HEK293T (cell line): ENCODE measurements at regions not wholly inside any gene's neighbourhood (a gene's known extent, or its start where the extent isn't known, plus 50 kb on each side); places are given as distances from the start of the nearest gene placed in this dataset.

Experiments
- CTCF ChIA-PET: fragments of 350-600 bp; formaldehyde crosslinking; extraction: SDS; loops from one replicate; lab custom pipeline; 2021; ENCODE audit warnings: antibody characterized with exemption, inconsistent platforms; lab: Yijun Ruan, JAX
- POLR2A ChIA-PET: fragments of 350-600 bp; formaldehyde crosslinking; extraction: SDS; loops from one replicate; lab custom pipeline; 2020; ENCODE audit warnings: antibody characterized with exemption, inconsistent platforms; lab: Yijun Ruan, JAX
- DNase-seq: peaks from one replicate; pipeline ENCODE4 v3.0.0; 2012; ENCODE audit warnings: mixed read lengths; ENCODE audit errors: extremely low spot score
- ARNT ChIP-seq: fragments of 450-650 bp; IDR thresholded peaks from 2 replicates; pipeline ENCODE4 v1.6.1; 2017; ENCODE audit warnings: mild to moderate bottlenecking
- BHLHE40 ChIP-seq: fragments of 450-650 bp; IDR thresholded peaks from 2 replicates; pipeline ENCODE4 v1.6.1; 2016; ENCODE audit warnings: mild to moderate bottlenecking, moderate library complexity, borderline replicate concordance
- CTBP1 ChIP-seq: fragments of 450-650 bp; IDR thresholded peaks from 2 replicates; pipeline ENCODE4 v1.6.1; 2016; ENCODE audit warnings: borderline replicate concordance
- ELF4 ChIP-seq: fragments of 450-650 bp; IDR thresholded peaks from 2 replicates; pipeline ENCODE4 v1.6.1; 2017; ENCODE audit warnings: antibody characterized with exemption
- FOXA1 ChIP-seq: fragments of 450-650 bp; IDR thresholded peaks from 2 replicates; pipeline ENCODE4 v1.6.1; 2016; ENCODE audit warnings: mild to moderate bottlenecking
- FOXK2 ChIP-seq: fragments of 450-650 bp; IDR thresholded peaks from 2 replicates; pipeline ENCODE4 v1.6.1; 2016; ENCODE audit warnings: mild to moderate bottlenecking
- FOXM1 ChIP-seq: fragments of 450-650 bp; IDR thresholded peaks from 2 replicates; pipeline ENCODE4 v1.6.1; 2017; ENCODE audit warnings: mild to moderate bottlenecking, borderline replicate concordance
- HDGF ChIP-seq: fragments of 450-650 bp; IDR thresholded peaks from 2 replicates; pipeline ENCODE4 v1.6.1; 2017; ENCODE audit warnings: antibody characterized with exemption, borderline replicate concordance
- L3MBTL2 ChIP-seq: fragments of 450-650 bp; conservative IDR thresholded peaks from 2 replicates; pipeline ENCODE4 v1.6.1; 2016; ENCODE audit warnings: mild to moderate bottlenecking
- LEF1 ChIP-seq: fragments of 450-650 bp; IDR thresholded peaks from 2 replicates; pipeline ENCODE4 v1.6.1; 2017; ENCODE audit warnings: mild to moderate bottlenecking, borderline replicate concordance
- NFRKB ChIP-seq: fragments of 450-650 bp; IDR thresholded peaks from 2 replicates; pipeline ENCODE4 v1.6.1; 2016; ENCODE audit warnings: mild to moderate bottlenecking, moderate library complexity
- SP1 ChIP-seq: fragments of 450-650 bp; IDR thresholded peaks from 2 replicates; pipeline ENCODE4 v1.6.1; 2017
- SUZ12 ChIP-seq: fragments of 450-650 bp; IDR thresholded peaks from 2 replicates; pipeline ENCODE4 v1.6.1; 2016; ENCODE audit warnings: mild to moderate bottlenecking
- TARDBP ChIP-seq: fragments of 450-650 bp; IDR thresholded peaks from 2 replicates; pipeline ENCODE4 v1.6.1; 2016
- ZNF384 ChIP-seq: fragments of 450-650 bp; IDR thresholded peaks from 2 replicates; pipeline ENCODE4 v1.6.1; 2016
- TF ChIP-seq, protein P1 (sequence below): fragments of 450-650 bp; IDR thresholded peaks from 2 replicates; pipeline ENCODE4 v1.6.1; 2016

DNA sequence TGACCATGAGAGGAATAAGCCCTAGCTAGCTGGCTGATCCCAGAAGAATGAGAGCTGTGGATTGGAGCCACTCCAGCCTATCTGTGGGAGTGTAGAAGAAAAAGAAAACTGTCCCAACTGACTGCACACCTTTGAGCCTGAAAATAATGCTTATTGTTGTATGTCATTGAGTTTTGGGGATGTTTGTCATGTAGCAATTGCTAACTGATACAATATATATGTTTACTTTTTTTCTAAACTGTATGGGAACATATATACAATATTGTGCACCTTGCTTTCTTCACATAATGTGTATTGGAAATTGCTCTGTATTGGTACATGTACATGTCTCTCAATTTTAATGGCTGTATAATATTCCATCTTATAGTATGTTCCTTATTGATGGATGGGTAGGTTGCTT lies 124.0 kb upstream of the NLRP1 start:
- TF ChIP-seq LEF1 = no peak
- no peak for TF ChIP-seq ARNT
- TF ChIP-seq ELF4 = no peak
- no peak for TF ChIP-seq SP1
- no peak for TF ChIP-seq BHLHE40
- TF ChIP-seq, protein P1, sequence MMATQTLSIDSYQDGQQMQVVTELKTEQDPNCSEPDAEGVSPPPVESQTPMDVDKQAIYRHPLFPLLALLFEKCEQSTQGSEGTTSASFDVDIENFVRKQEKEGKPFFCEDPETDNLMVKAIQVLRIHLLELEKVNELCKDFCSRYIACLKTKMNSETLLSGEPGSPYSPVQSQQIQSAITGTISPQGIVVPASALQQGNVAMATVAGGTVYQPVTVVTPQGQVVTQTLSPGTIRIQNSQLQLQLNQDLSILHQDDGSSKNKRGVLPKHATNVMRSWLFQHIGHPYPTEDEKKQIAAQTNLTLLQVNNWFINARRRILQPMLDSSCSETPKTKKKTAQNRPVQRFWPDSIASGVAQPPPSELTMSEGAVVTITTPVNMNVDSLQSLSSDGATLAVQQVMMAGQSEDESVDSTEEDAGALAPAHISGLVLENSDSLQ = no peak
- TF ChIP-seq HDGF = no peak
- TF ChIP-seq L3MBTL2 = no peak
- no peak for TF ChIP-seq SUZ12
- no peak for TF ChIP-seq FOXM1
- no peak for TF ChIP-seq CTBP1
- no peak for TF ChIP-seq NFRKB
- TF ChIP-seq FOXK2 = no peak
- no peak for TF ChIP-seq ZNF384
- TF ChIP-seq TARDBP = no peak
- no peak for TF ChIP-seq FOXA1
- CTCF ChIA-PET = no interaction called here
- POLR2A ChIA-PET = no interaction called here
- DNase-seq = no peak

DNA sequence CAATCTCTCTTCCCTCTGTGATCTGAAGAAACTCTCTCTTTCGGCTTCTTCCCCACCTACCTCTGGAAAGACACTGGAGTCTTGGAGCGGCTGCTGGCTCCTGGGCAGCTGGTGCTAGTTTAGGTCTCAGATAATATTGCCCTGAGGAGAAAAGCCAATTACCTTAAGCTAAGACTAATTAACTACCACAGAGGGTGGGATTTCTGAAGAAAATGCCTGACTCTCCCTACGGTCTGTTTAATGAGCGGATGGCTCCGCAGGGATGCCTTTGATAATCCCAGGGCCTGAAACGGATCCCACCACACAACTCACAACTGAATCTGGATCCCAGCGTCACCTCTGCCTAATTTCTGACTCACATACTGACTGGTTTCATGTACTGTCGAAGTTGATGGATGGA lies 127.0 kb upstream of the NLRP1 start:
- TF ChIP-seq TARDBP (no peak), CTBP1 (no peak), FOXA1 (no peak), HDGF (no peak), SUZ12 (no peak), ZNF384 (no peak), L3MBTL2 (no peak), SP1 (no peak), ARNT (no peak), BHLHE40 (no peak), LEF1 (no peak), FOXM1 (no peak), ELF4 (no peak), NFRKB (no peak)
- TF ChIP-seq, protein P1 = no peak
- DNase-seq = no peak
- ChIA-PET POLR2A (no interaction called here), CTCF (no interaction called here)

DNA sequence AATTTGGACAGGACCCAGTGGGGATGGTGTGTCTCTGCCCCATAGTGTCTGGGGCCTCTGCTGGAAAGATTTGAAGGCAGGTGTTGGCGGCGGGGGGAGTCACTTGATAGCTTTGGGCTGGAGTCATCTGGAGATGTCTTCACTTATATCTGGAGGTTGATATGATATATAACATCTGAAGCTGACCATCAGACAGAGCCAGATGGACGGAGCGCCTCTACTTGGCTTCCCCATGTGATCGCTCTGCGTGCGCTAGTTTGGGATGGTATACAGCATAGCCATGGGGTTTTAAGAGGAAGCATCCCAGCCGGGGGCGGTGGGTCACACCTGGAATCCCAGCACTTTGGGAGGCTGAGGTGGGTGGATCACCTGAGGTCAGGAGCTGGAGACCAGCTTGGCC lies 130.7 kb upstream of the NLRP1 start:
- ChIA-PET POLR2A (no interaction called here), CTCF (no interaction called here)
- TF ChIP-seq CTBP1 = no peak
- TF ChIP-seq TARDBP = no peak
- no peak for TF ChIP-seq FOXK2
- no peak for TF ChIP-seq FOXA1
- no peak for TF ChIP-seq SUZ12
- no peak for TF ChIP-seq SP1
- TF ChIP-seq ELF4 = no peak
- no peak for TF ChIP-seq HDGF
- no peak for TF ChIP-seq FOXM1
- TF ChIP-seq ZNF384 = no peak
- no peak for DNase-seq

DNA sequence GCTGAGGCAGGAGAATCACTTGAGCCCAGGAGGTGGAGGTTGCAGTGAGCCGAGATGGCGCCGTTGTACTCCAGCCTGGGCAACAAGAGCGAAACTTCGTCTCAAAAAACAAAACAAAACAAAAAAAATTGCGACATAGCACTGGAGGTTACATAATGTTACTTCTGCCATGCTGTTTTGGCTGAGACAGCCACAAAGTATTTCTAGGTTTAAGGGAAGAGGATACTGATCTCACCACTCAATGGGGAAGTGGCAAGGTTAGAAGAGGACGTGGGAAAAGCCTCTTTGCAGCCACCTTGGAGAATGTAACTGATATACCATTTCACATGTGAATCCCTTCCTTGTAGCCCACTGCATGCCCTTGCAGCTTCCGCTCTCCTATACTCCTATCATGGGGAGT lies 131.2 kb upstream of the NLRP1 start:
- ChIA-PET CTCF (no interaction called here), POLR2A (no interaction called here)
- TF ChIP-seq, protein P1 = no peak
- TF ChIP-seq LEF1 = no peak
- TF ChIP-seq NFRKB = no peak
- TF ChIP-seq SP1 = no peak
- no peak for TF ChIP-seq ZNF384
- no peak for TF ChIP-seq ARNT
- no peak for TF ChIP-seq SUZ12
- TF ChIP-seq FOXM1 = no peak
- TF ChIP-seq HDGF = no peak
- TF ChIP-seq FOXA1 = no peak
- TF ChIP-seq FOXK2 = no peak
- TF ChIP-seq BHLHE40 = no peak
- no peak for TF ChIP-seq ELF4
- no peak for TF ChIP-seq CTBP1
- no peak for TF ChIP-seq L3MBTL2
- TF ChIP-seq TARDBP = no peak
- DNase-seq = no peak

DNA sequence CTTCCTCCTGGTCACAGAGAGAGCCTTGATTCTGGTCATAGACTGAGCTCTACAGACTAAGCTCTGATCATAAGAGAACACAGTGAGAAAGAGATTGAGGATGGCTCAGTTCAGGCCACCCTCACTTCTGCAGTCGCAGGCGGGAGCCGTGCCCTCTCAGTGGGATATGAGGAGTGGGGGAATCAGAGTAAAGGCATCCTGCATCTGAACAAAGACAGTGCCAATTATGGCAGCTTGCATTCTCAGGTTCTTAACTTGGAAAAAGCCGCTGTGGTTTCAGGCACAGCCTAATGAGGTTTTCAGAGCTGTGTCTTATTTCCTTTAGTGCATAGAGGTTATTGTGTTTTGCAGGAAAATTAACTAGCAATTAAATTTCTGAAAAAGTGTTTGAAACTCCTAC lies 134.4 kb upstream of the NLRP1 start:
- ChIA-PET CTCF (no interaction called here), POLR2A (no interaction called here)
- no peak for DNase-seq
- TF ChIP-seq FOXM1 (no peak), FOXA1 (no peak), FOXK2 (no peak), CTBP1 (no peak), ZNF384 (no peak), TARDBP (no peak), L3MBTL2 (no peak), ELF4 (no peak), SUZ12 (no peak), SP1 (no peak), ARNT (no peak), BHLHE40 (no peak), HDGF (no peak)
- TF ChIP-seq, protein P1 = no peak

DNA sequence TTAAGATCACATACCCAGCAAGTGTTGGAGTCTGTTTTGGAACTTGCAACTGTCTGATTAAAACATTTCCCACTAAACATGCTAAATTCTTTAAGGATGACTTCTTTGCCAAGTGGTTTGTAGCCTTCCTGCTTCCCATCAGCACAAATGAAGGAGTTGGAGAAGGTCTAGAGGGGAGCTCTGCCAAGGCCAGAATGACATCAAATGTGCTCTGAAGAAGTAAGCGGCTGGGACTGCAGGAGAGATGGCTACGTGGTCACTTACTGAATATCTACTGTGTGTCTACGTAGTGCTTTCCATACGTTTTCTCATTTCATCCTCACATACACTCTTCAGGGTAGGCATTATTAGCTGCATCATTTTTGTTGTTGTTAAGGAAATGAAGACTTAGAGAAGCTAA lies 135.7 kb upstream of the NLRP1 start:
- no peak for DNase-seq
- ChIA-PET CTCF (interaction anchor here (1.2 kb wide), 1 partner anchor 14 kb away, joined by 3 read pairs; no protein-coding TSS in a partner anchor), POLR2A (no interaction called here)
- TF ChIP-seq, protein P1 = no peak
- TF ChIP-seq SUZ12 (no peak), TARDBP (no peak), ARNT (no peak), CTBP1 (no peak)
